HUES64 (cell line): ENCODE measurements at regions not wholly inside any gene's neighbourhood (a gene's known extent, or its start where the extent isn't known, plus 50 kb on each side); places are given as distances from the start of the nearest gene placed in this dataset.
A peak's percentile ranks its signal among the peaks of the same experiment; 100 is the strongest.

Source experiments
- H3K27ac ChIP-seq: 2 replicates; pipeline ENCODE4 v1.7.0; 2013; ENCODE audit warnings: low read depth, low read length, inconsistent platforms
- H3K27me3 ChIP-seq: 2 replicates; pipeline ENCODE4 v1.6.1; 2013; ENCODE audit warnings: mild to moderate bottlenecking, low read length; ENCODE audit not compliant: insufficient read depth
- H3K36me3 ChIP-seq: 2 replicates; pipeline ENCODE4 v1.6.1; 2013; ENCODE audit warnings: mild to moderate bottlenecking, low read length; ENCODE audit not compliant: insufficient read depth
- H3K4me1 ChIP-seq: 2 replicates; pipeline ENCODE4 v1.6.1; 2013; ENCODE audit warnings: mild to moderate bottlenecking, low read length, moderate library complexity; ENCODE audit not compliant: insufficient read depth
- H3K4me3 ChIP-seq: 2 replicates; pipeline ENCODE4 v1.5.1; 2013; ENCODE audit warnings: mild to moderate bottlenecking, low read length, moderate library complexity
- H3K9ac ChIP-seq: 2 replicates; pipeline ENCODE4 v1.6.1; 2013; ENCODE audit warnings: mild to moderate bottlenecking, low read depth, low read length
- H3K9me3 ChIP-seq: 2 replicates; pipeline ENCODE4 v1.6.1; 2013; ENCODE audit warnings: low read depth, low read length; ENCODE audit not compliant: insufficient read depth
- WGBS: fragments of 150-250, 120-280 bp; methylation state at CpG from one replicate; pipeline ENCODE4 v1.1.7; 2013; ENCODE audit warnings: missing lambda C conversion rate; 5-methylcytosine and 5-hydroxymethylcytosine counted together

GRCh38 chr13:103371271-103371670 lies 305.1 kb upstream of the SLC10A2 start:
- Histone ChIP-seq H3K27ac (no peak overlapping the region), H3K9me3 (no peaks in the 10 kb centered on the region), H3K9ac (no peak overlapping the region), H3K27me3 (no peaks in the 10 kb centered on the region), H3K4me3 (no peak overlapping the region), H3K36me3 (no peaks in the 10 kb centered on the region), H3K4me1 (no peaks in the 10 kb centered on the region)
- 92% methylated on average over 2 of the region's 2 CpGs for WGBS

GRCh38 chr13:103370790-103371189 lies 304.6 kb upstream of the SLC10A2 start:
- no peaks in the 10 kb centered on the region for H3K9me3 ChIP-seq
- H3K9ac ChIP-seq: no peak overlapping the region
- H3K36me3 ChIP-seq: no peaks in the 10 kb centered on the region
- H3K4me3 ChIP-seq: no peak overlapping the region
- H3K27me3 ChIP-seq: no peaks in the 10 kb centered on the region
- H3K4me1 ChIP-seq: no peaks in the 10 kb centered on the region
- WGBS: 100% methylated on average over 1 of the region's 1 CpG
- H3K27ac ChIP-seq: no peak overlapping the region

- Histone ChIP-seq H3K36me3 (no peaks in the 10 kb centered on the region), H3K4me3 (no peak overlapping the region), H3K27ac (no peak overlapping the region), H3K9me3 (no peaks in the 10 kb centered on the region), H3K27me3 (no peaks in the 10 kb centered on the region), H3K4me1 (peaks cover 13% of the 10 kb centered on the region; the same call in 1 of the 2 replicates), H3K9ac (no peak overlapping the region)
- 73% methylated on average over 4 of the region's 6 CpGs for WGBS
Observed at GRCh38 chr13:103358255-103358932, 292.2 kb upstream of the SLC10A2 start.

- no peaks in the 10 kb centered on the region for H3K9me3 ChIP-seq
- H3K4me3 ChIP-seq: no peak overlapping the region
- H3K4me1 ChIP-seq: peaks cover 20% of the 10 kb centered on the region; the same call in 1 of the 2 replicates
- H3K27ac ChIP-seq: no peak overlapping the region
- 98% methylated on average over 6 of the region's 6 CpGs for WGBS
- no peak overlapping the region for H3K9ac ChIP-seq
- no peaks in the 10 kb centered on the region for H3K27me3 ChIP-seq
- H3K36me3 ChIP-seq: no peaks in the 10 kb centered on the region
Observed at GRCh38 chr13:103356226-103356864, 290.1 kb upstream of the SLC10A2 start.

GRCh38 chr13:103354171-103354570 lies 288.0 kb upstream of the SLC10A2 start:
- Histone ChIP-seq H3K9me3 (no peaks in the 10 kb centered on the region), H3K4me3 (no peak overlapping the region), H3K4me1 (peaks cover 35% of the 10 kb centered on the region; the same call in 1 of the 2 replicates), H3K27ac (no peak overlapping the region), H3K36me3 (no peaks in the 10 kb centered on the region), H3K27me3 (no peaks in the 10 kb centered on the region), H3K9ac (no peak overlapping the region)
- WGBS: 95% methylated on average over 2 of the region's 2 CpGs

- H3K4me1 ChIP-seq: peaks cover 24% of the 10 kb centered on the region; the same call in 1 of the 2 replicates
- H3K36me3 ChIP-seq: no peaks in the 10 kb centered on the region
- peak overlapping the region; percentile 19 for H3K4me3 ChIP-seq
- H3K9me3 ChIP-seq: no peaks in the 10 kb centered on the region
- H3K27ac ChIP-seq: peak overlapping the region; percentile 27; the same call in 1 of the 2 replicates
- WGBS: 21% methylated on average over 7 of the region's 10 CpGs
- no peaks in the 10 kb centered on the region for H3K27me3 ChIP-seq
- H3K9ac ChIP-seq: peak overlapping the region; percentile 23; the same call in 1 of the 2 replicates
Observed at GRCh38 chr13:103351035-103351828, 285.0 kb upstream of the SLC10A2 start.

GRCh38 chr13:103350147-103350546 lies 283.9 kb upstream of the SLC10A2 start:
- H3K9me3 ChIP-seq: no peaks in the 10 kb centered on the region
- H3K27me3 ChIP-seq: no peaks in the 10 kb centered on the region
- H3K4me1 ChIP-seq: peaks cover 24% of the 10 kb centered on the region; the same call in 1 of the 2 replicates
- H3K4me3 ChIP-seq: no peak overlapping the region
- 91% methylated on average over 1 of the region's 1 CpG for WGBS
- no peak overlapping the region for H3K9ac ChIP-seq
- H3K36me3 ChIP-seq: no peaks in the 10 kb centered on the region
- H3K27ac ChIP-seq: no peak overlapping the region

GRCh38 chr13:103349211-103349980 lies 283.2 kb upstream of the SLC10A2 start:
- H3K9me3 ChIP-seq: peaks cover 4% of the 10 kb centered on the region; the same call in 1 of the 2 replicates
- WGBS: 89% methylated on average over 6 of the region's 6 CpGs

GRCh38 chr13:103335241-103335640 lies 269.0 kb upstream of the SLC10A2 start:
- WGBS: 100% methylated on average over 1 of the region's 3 CpGs

More at GRCh38 chr13:103349211-103349980, 283.2 kb upstream of the SLC10A2 start:
- no peak overlapping the region for H3K27ac ChIP-seq
- H3K27me3 ChIP-seq: no peaks in the 10 kb centered on the region
- H3K4me1 ChIP-seq: peaks cover 24% of the 10 kb centered on the region; the same call in 1 of the 2 replicates
- H3K4me3 ChIP-seq: no peak overlapping the region
- no peaks in the 10 kb centered on the region for H3K36me3 ChIP-seq
- H3K9ac ChIP-seq: no peak overlapping the region

GRCh38 chr13:103331924-103332323 lies 265.7 kb upstream of the SLC10A2 start:
- WGBS: 92% methylated on average over 4 of the region's 4 CpGs

More at GRCh38 chr13:103335241-103335640, 269.0 kb upstream of the SLC10A2 start:
- Histone ChIP-seq H3K4me1 (no peaks in the 10 kb centered on the region), H3K9ac (no peak overlapping the region), H3K27ac (no peak overlapping the region), H3K4me3 (no peak overlapping the region), H3K9me3 (peaks cover 3% of the 10 kb centered on the region; the same call in 1 of the 2 replicates), H3K27me3 (no peaks in the 10 kb centered on the region), H3K36me3 (no peaks in the 10 kb centered on the region)

More at GRCh38 chr13:103331924-103332323, 265.7 kb upstream of the SLC10A2 start:
- Histone ChIP-seq H3K4me1 (no peaks in the 10 kb centered on the region), H3K27ac (no peak overlapping the region), H3K36me3 (no peaks in the 10 kb centered on the region), H3K9me3 (no peaks in the 10 kb centered on the region), H3K9ac (no peak overlapping the region), H3K27me3 (no peaks in the 10 kb centered on the region), H3K4me3 (no peak overlapping the region)
